ENCODE measurements at regions not wholly inside any gene's neighbourhood (a gene's known extent, or its start where the extent isn't known, plus 50 kb on each side); places are given as distances from the start of the nearest gene placed in this dataset.

- TF ChIP-seq EZH2 (IDR thresholded peaks at IDR 0.05; ENCODE audit: insufficient read depth, poor library complexity, severe bottlenecking) (no peak), EZH2phosphoT487 (IDR thresholded peaks at IDR 0.05; ENCODE audit: insufficient read depth, low read depth) (no peak)
Observed at GRCh38 chrX:139112432-139112831, 400.9 kb upstream of the FGF13 start.
